Mammary epithelial cell (primary cell): ENCODE measurements at regions not wholly inside any gene's neighbourhood (a gene's known extent, or its start where the extent isn't known, plus 50 kb on each side); places are given as distances from the start of the nearest gene placed in this dataset.

ENCODE experiments used
- CTCF ChIP-seq, 2 donors: IDR thresholded peaks in 1 of 2; conservative IDR thresholded peaks in 1 of 2; 2 replicates each; pipeline ENCODE4 v1.5.1; 2011 to 2012; ENCODE audit warnings: inconsistent platforms in 2 of 2, low read length in 2 of 2, mild to moderate bottlenecking in 2 of 2, control low read depth in 1 of 2, low read depth in 1 of 2; ENCODE audit not compliant: insufficient read depth in 1 of 2; ENCODE audit errors: extremely low read depth in 1 of 2
- EZH2 ChIP-seq: IDR thresholded peaks from 2 replicates; pipeline ENCODE4 v1.6.1; 2012; ENCODE audit warnings: low read length, inconsistent platforms, borderline replicate concordance

DNA sequence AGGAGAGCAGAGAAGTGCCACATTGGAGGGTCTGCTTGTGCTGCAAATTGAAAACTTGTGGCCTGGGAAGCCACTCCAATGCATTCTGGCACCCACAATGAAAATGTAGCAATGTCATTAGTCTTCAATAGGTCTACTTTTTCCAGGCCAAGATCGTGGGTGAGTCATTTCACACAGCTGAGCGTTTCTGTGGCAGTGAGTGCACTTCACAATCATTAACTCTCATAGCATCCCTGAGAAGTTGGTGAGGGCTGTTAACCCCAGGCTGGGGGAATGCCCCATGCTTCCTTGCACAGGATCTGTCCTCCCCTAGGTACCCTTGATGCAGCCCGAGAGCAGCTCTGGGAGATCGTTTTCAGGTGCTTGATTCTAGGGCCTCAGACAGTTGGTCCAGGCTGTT is 196.8 kb upstream of the ATP6AP2 start:
- TF ChIP-seq CTCF (conservative IDR thresholded peaks at IDR 0.05 in 1 of 2, IDR thresholded peaks at IDR 0.05 in 1 of 2; ENCODE audit: extremely low read depth in 1 of 2, insufficient read depth in 1 of 2, low read depth in 1 of 2, low read length in 2 of 2) (no peak), EZH2 (no peak)
